ENCODE measurements at regions not wholly inside any gene's neighbourhood (a gene's known extent, or its start where the extent isn't known, plus 50 kb on each side); places are given as distances from the start of the nearest gene placed in this dataset.
"Not testable (repeated sequence)": the region's sequence is repeated elsewhere in the genome, so short reads cannot be mapped to it uniquely, and the experiment has no call there.

GRCh38 chr11:90309693-90310092 is 86.8 kb upstream of the CHORDC1 start:
- no peaks in the 10 kb centered on the region for H3K9me3 ChIP-seq
- H3K4me3 ChIP-seq, result no peak overlapping the region
- H3K27me3 ChIP-seq (ENCODE audit: low read depth), result no peaks in the 10 kb centered on the region
- DNase-seq (ENCODE audit: low spot score in 2 of 2), result no peak
- no peaks in the 10 kb centered on the region for H3K4me1 ChIP-seq
- in situ Hi-C loops (cut with MboI; ENCODE audit: low sequenced_read_pairs), result no loop called here
- no peaks in the 10 kb centered on the region for H3K36me3 ChIP-seq (replicated peaks)

GRCh38 chr11:90294526-90294925 is 71.7 kb upstream of the CHORDC1 start:
- Histone ChIP-seq H3K36me3 (replicated peaks) (no peaks in the 10 kb centered on the region), H3K27me3 (ENCODE audit: low read depth) (no peaks in the 10 kb centered on the region), H3K9me3 (no peaks in the 10 kb centered on the region), H3K4me1 (no peaks in the 10 kb centered on the region), H3K4me3 (no peak overlapping the region)
- DNase-seq (ENCODE audit: low spot score in 2 of 2), result no peak
- in situ Hi-C loops (cut with MboI; ENCODE audit: low sequenced_read_pairs), result loop anchor here (25.0 kb wide), 1 partner anchor 168 kb away; no protein-coding TSS in a partner anchor

GRCh38 chr11:90294091-90294490 is 71.2 kb upstream of the CHORDC1 start:
- Histone ChIP-seq H3K27me3 (ENCODE audit: low read depth) (no peaks in the 10 kb centered on the region), H3K9me3 (no peaks in the 10 kb centered on the region), H3K4me1 (no peaks in the 10 kb centered on the region), H3K36me3 (replicated peaks) (no peaks in the 10 kb centered on the region), H3K4me3 (no peak overlapping the region)
- in situ Hi-C loops (cut with MboI; ENCODE audit: low sequenced_read_pairs), result loop anchor here (25.0 kb wide), 1 partner anchor 168 kb away; no protein-coding TSS in a partner anchor
- DNase-seq (ENCODE audit: low spot score in 2 of 2), result no peak

- in situ Hi-C loops (cut with MboI; ENCODE audit: low sequenced_read_pairs), result loop anchor here (25.0 kb wide), 1 partner anchor 174 kb away; no protein-coding TSS in a partner anchor
- no peaks in the 10 kb centered on the region for H3K4me1 ChIP-seq
- no peaks in the 10 kb centered on the region for H3K36me3 ChIP-seq (replicated peaks)
- no peak overlapping the region for H3K4me3 ChIP-seq
- peak in 1 of 2 experiments; percentile 68 for DNase-seq (ENCODE audit: low spot score in 2 of 2)
- no peaks in the 10 kb centered on the region for H3K27me3 ChIP-seq (ENCODE audit: low read depth)
- H3K9me3 ChIP-seq, result no peaks in the 10 kb centered on the region
Observed at GRCh38 chr11:90288212-90288821, 65.5 kb upstream of the CHORDC1 start.

- H3K4me3 ChIP-seq, result no peak overlapping the region
- no peaks in the 10 kb centered on the region for H3K9me3 ChIP-seq
- DNase-seq (ENCODE audit: low spot score in 2 of 2), result no peak
- H3K4me1 ChIP-seq, result no peaks in the 10 kb centered on the region
- no peaks in the 10 kb centered on the region for H3K27me3 ChIP-seq (ENCODE audit: low read depth)
- no peaks in the 10 kb centered on the region for H3K36me3 ChIP-seq (replicated peaks)
- in situ Hi-C loops (cut with MboI; ENCODE audit: low sequenced_read_pairs), result loop anchor here (25.0 kb wide), 1 partner anchor 176 kb away; no protein-coding TSS in a partner anchor
Observed at GRCh38 chr11:90286640-90287039, 63.8 kb upstream of the CHORDC1 start.

- DNase-seq (ENCODE audit: low spot score in 2 of 2), result no peak
- H3K4me3 ChIP-seq, result no peak overlapping the region
- no peaks in the 10 kb centered on the region for H3K36me3 ChIP-seq (replicated peaks)
- no peaks in the 10 kb centered on the region for H3K9me3 ChIP-seq
- in situ Hi-C loops (cut with MboI; ENCODE audit: low sequenced_read_pairs), result loop anchor here (25.0 kb wide), 1 partner anchor 178 kb away; no protein-coding TSS in a partner anchor
- H3K27me3 ChIP-seq (ENCODE audit: low read depth), result no peaks in the 10 kb centered on the region
- no peaks in the 10 kb centered on the region for H3K4me1 ChIP-seq
Observed at GRCh38 chr11:90284171-90284570, 61.3 kb upstream of the CHORDC1 start.

- H3K4me1 ChIP-seq; DNase-seq (ENCODE audit: low spot score in 2 of 2); H3K9me3 ChIP-seq; H3K4me3 ChIP-seq; H3K27me3 ChIP-seq (ENCODE audit: low read depth); H3K36me3 ChIP-seq (replicated peaks): not testable (repeated sequence)
- in situ Hi-C loops (cut with MboI; ENCODE audit: low sequenced_read_pairs), result loop anchor here (25.0 kb wide), 1 partner anchor 180 kb away; no protein-coding TSS in a partner anchor
Observed at GRCh38 chr11:90282551-90283071, 59.8 kb upstream of the CHORDC1 start.

GRCh38 chr11:90274362-90274761 is 51.5 kb upstream of the CHORDC1 start:
- Histone ChIP-seq H3K27me3 (ENCODE audit: low read depth) (no peaks in the 10 kb centered on the region), H3K9me3 (no peaks in the 10 kb centered on the region), H3K4me3 (no peak overlapping the region), H3K36me3 (replicated peaks) (no peaks in the 10 kb centered on the region), H3K4me1 (no peaks in the 10 kb centered on the region)
- DNase-seq (ENCODE audit: low spot score in 2 of 2), result no peak
- in situ Hi-C loops (cut with MboI; ENCODE audit: low sequenced_read_pairs), result no loop called here

Measured in HAP-1 (cell line).